ENCODE measurements at regions not wholly inside any gene's neighbourhood (a gene's known extent, or its start where the extent isn't known, plus 50 kb on each side); places are given as distances from the start of the nearest gene placed in this dataset.

DNA sequence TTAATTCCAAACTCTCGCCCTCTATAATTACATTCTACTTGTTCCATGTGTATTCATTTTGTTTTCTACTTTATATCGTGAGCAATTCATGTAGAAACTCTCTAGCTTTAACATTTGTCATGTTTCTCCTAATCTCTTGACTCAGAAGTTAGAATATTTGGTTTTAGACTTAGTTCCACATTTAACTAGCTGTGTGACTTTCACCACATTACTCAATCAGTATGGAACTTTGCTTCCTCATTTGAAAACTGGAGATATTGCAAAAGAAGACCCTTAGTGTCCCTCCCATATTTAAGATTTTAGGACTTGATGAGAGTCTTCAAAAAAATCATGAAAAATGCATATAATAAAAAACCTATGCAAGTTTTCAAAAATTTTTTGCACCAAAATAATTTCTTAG lies 447.5 kb downstream of the GXYLT1 start:
- TF ChIP-seq, protein P1, sequence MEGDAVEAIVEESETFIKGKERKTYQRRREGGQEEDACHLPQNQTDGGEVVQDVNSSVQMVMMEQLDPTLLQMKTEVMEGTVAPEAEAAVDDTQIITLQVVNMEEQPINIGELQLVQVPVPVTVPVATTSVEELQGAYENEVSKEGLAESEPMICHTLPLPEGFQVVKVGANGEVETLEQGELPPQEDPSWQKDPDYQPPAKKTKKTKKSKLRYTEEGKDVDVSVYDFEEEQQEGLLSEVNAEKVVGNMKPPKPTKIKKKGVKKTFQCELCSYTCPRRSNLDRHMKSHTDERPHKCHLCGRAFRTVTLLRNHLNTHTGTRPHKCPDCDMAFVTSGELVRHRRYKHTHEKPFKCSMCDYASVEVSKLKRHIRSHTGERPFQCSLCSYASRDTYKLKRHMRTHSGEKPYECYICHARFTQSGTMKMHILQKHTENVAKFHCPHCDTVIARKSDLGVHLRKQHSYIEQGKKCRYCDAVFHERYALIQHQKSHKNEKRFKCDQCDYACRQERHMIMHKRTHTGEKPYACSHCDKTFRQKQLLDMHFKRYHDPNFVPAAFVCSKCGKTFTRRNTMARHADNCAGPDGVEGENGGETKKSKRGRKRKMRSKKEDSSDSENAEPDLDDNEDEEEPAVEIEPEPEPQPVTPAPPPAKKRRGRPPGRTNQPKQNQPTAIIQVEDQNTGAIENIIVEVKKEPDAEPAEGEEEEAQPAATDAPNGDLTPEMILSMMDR (IDR thresholded peaks at IDR 0.05; ENCODE audit: poor library complexity, severe bottlenecking): no peak
- TF ChIP-seq EP300 (conservative IDR thresholded peaks at IDR 0.05; ENCODE audit: poor library complexity, severe bottlenecking): no peak
- TF ChIP-seq, protein P2, sequence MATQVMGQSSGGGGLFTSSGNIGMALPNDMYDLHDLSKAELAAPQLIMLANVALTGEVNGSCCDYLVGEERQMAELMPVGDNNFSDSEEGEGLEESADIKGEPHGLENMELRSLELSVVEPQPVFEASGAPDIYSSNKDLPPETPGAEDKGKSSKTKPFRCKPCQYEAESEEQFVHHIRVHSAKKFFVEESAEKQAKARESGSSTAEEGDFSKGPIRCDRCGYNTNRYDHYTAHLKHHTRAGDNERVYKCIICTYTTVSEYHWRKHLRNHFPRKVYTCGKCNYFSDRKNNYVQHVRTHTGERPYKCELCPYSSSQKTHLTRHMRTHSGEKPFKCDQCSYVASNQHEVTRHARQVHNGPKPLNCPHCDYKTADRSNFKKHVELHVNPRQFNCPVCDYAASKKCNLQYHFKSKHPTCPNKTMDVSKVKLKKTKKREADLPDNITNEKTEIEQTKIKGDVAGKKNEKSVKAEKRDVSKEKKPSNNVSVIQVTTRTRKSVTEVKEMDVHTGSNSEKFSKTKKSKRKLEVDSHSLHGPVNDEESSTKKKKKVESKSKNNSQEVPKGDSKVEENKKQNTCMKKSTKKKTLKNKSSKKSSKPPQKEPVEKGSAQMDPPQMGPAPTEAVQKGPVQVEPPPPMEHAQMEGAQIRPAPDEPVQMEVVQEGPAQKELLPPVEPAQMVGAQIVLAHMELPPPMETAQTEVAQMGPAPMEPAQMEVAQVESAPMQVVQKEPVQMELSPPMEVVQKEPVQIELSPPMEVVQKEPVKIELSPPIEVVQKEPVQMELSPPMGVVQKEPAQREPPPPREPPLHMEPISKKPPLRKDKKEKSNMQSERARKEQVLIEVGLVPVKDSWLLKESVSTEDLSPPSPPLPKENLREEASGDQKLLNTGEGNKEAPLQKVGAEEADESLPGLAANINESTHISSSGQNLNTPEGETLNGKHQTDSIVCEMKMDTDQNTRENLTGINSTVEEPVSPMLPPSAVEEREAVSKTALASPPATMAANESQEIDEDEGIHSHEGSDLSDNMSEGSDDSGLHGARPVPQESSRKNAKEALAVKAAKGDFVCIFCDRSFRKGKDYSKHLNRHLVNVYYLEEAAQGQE (IDR thresholded peaks at IDR 0.05; ENCODE audit: borderline replicate concordance): no peak
- no peak for TF ChIP-seq TAF1 (IDR thresholded peaks at IDR 0.05; ENCODE audit: low read depth)

Measured in neural cell (in vitro differentiated cells).